Nephron (organoid): ENCODE measurements at regions not wholly inside any gene's neighbourhood (a gene's known extent, or its start where the extent isn't known, plus 50 kb on each side); places are given as distances from the start of the nearest gene placed in this dataset.

Experiments
- H3K27ac Mint-ChIP-seq, 3 experiments: 2 replicates each; pipeline ENCODE4 v1.8.0; 2020; ENCODE audit warnings: mixed read lengths in 3 of 3, mild to moderate bottlenecking in 2 of 3, moderate library complexity in 1 of 3
- H3K27me3 Mint-ChIP-seq: 2 replicates; pipeline ENCODE4 v1.8.0; 2021; ENCODE audit warnings: low read depth, mild to moderate bottlenecking, moderate library complexity, mixed read lengths
- H3K36me3 Mint-ChIP-seq: 2 replicates; pipeline ENCODE4 v1.8.0; 2020; ENCODE audit warnings: low read depth, mixed read lengths
- H3K4me1 Mint-ChIP-seq: 2 replicates; pipeline ENCODE4 v1.8.0; 2020; ENCODE audit warnings: mixed read lengths
- H3K4me3 Mint-ChIP-seq, 3 experiments: 2 replicates each; pipeline ENCODE4 v1.8.0; 2020; ENCODE audit warnings: mild to moderate bottlenecking in 3 of 3, mixed read lengths in 3 of 3, moderate library complexity in 2 of 3
- H3K9me3 Mint-ChIP-seq: 2 replicates; pipeline ENCODE4 v1.8.0; 2020; ENCODE audit warnings: mixed read lengths
- CTCF ChIP-seq, 3 experiments: fragments of 200-600 bp; sonication (generic); IDR thresholded peaks; one replicate each; pipeline ENCODE4 v1.5.0; 2021; ENCODE audit warnings: antibody characterized with exemption in 3 of 3; ENCODE audit not compliant: unreplicated experiment in 3 of 3

GRCh38 chr22:45098056-45098455 lies 65.7 kb upstream of the NUP50 start:
- H3K4me1 Mint-ChIP-seq = no peaks in the 10 kb centered on the region
- peaks cover 54% of the 10 kb centered on the region for H3K27me3 Mint-ChIP-seq
- no peaks in the 10 kb centered on the region for H3K36me3 Mint-ChIP-seq
- H3K4me3 Mint-ChIP-seq = no peak overlapping the region
- H3K27ac Mint-ChIP-seq = no peak overlapping the region
- no peaks in the 10 kb centered on the region for H3K9me3 Mint-ChIP-seq
- TF ChIP-seq CTCF (IDR thresholded peaks at IDR 0.05; ENCODE audit: unreplicated experiment in 3 of 3) = no peak

- Mint-ChIP-seq H3K9me3 (no peaks in the 10 kb centered on the region), H3K4me3 (no peak overlapping the region), H3K4me1 (no peaks in the 10 kb centered on the region), H3K36me3 (no peaks in the 10 kb centered on the region), H3K27me3 (peaks cover 46% of the 10 kb centered on the region), H3K27ac (no peak overlapping the region)
- no peak for TF ChIP-seq CTCF (IDR thresholded peaks at IDR 0.05; ENCODE audit: unreplicated experiment in 3 of 3)
Observed at GRCh38 chr22:45099961-45100360, 63.8 kb upstream of the NUP50 start.

GRCh38 chr22:45101515-45102227 lies 62.1 kb upstream of the NUP50 start:
- Mint-ChIP-seq H3K36me3 (no peaks in the 10 kb centered on the region), H3K27me3 (peaks cover 48% of the 10 kb centered on the region), H3K4me1 (no peaks in the 10 kb centered on the region), H3K4me3 (no peak overlapping the region), H3K27ac (no peak overlapping the region), H3K9me3 (no peaks in the 10 kb centered on the region)
- TF ChIP-seq CTCF (IDR thresholded peaks at IDR 0.05; ENCODE audit: unreplicated experiment in 3 of 3) = peak in 2 of 3 experiments; percentile 36 to 44

- Mint-ChIP-seq H3K27ac (no peak overlapping the region), H3K27me3 (peaks cover 54% of the 10 kb centered on the region), H3K36me3 (no peaks in the 10 kb centered on the region), H3K4me3 (no peak overlapping the region), H3K4me1 (no peaks in the 10 kb centered on the region), H3K9me3 (no peaks in the 10 kb centered on the region)
- TF ChIP-seq CTCF (IDR thresholded peaks at IDR 0.05; ENCODE audit: unreplicated experiment in 3 of 3) = no peak
Observed at GRCh38 chr22:45102896-45103420, 60.8 kb upstream of the NUP50 start.

- no peak overlapping the region for H3K4me3 Mint-ChIP-seq
- no peaks in the 10 kb centered on the region for H3K36me3 Mint-ChIP-seq
- no peak overlapping the region for H3K27ac Mint-ChIP-seq
- peaks cover 53% of the 10 kb centered on the region for H3K27me3 Mint-ChIP-seq
- H3K9me3 Mint-ChIP-seq = no peaks in the 10 kb centered on the region
- H3K4me1 Mint-ChIP-seq = no peaks in the 10 kb centered on the region
- TF ChIP-seq CTCF (IDR thresholded peaks at IDR 0.05; ENCODE audit: unreplicated experiment in 3 of 3) = no peak
Observed at GRCh38 chr22:45103756-45104155, 60.0 kb upstream of the NUP50 start.

GRCh38 chr22:45104313-45104712 lies 59.4 kb upstream of the NUP50 start:
- Mint-ChIP-seq H3K27me3 (peaks cover 57% of the 10 kb centered on the region), H3K4me3 (no peak overlapping the region), H3K36me3 (no peaks in the 10 kb centered on the region), H3K27ac (no peak overlapping the region), H3K9me3 (no peaks in the 10 kb centered on the region), H3K4me1 (no peaks in the 10 kb centered on the region)
- TF ChIP-seq CTCF (IDR thresholded peaks at IDR 0.05; ENCODE audit: unreplicated experiment in 3 of 3) = no peak
